ENCODE measurements at regions not wholly inside any gene's neighbourhood (a gene's known extent, or its start where the extent isn't known, plus 50 kb on each side); places are given as distances from the start of the nearest gene placed in this dataset.

DNA sequence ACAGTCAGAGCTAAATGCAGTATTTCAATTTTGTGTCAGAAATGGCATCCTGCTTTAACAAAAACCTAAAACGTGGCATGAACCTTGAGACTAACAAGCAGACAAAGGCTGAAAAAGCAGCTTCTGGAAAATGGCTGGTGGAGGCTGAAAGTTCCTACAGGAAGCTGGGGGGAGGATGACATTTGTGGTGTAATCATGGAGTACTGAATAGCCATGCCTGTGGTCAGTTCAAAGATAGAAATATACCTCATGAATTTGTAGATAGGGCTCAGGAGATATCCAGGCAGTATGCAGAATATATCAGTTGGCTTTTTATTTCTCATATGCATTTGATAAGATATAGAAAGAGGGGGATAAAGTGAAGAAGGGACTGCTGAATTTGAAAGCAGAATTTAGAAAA lies 181.7 kb downstream of the UQCRFS1 start:
- no peak for DNase-seq (ENCODE audit: low read depth in 2 of 2)
- TF ChIP-seq, protein P1, sequence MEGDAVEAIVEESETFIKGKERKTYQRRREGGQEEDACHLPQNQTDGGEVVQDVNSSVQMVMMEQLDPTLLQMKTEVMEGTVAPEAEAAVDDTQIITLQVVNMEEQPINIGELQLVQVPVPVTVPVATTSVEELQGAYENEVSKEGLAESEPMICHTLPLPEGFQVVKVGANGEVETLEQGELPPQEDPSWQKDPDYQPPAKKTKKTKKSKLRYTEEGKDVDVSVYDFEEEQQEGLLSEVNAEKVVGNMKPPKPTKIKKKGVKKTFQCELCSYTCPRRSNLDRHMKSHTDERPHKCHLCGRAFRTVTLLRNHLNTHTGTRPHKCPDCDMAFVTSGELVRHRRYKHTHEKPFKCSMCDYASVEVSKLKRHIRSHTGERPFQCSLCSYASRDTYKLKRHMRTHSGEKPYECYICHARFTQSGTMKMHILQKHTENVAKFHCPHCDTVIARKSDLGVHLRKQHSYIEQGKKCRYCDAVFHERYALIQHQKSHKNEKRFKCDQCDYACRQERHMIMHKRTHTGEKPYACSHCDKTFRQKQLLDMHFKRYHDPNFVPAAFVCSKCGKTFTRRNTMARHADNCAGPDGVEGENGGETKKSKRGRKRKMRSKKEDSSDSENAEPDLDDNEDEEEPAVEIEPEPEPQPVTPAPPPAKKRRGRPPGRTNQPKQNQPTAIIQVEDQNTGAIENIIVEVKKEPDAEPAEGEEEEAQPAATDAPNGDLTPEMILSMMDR (IDR thresholded peaks at IDR 0.05; ENCODE audit: low read depth, low read length): no peak
- no peak overlapping the region for H3K4me3 ChIP-seq (replicated peaks in 1 of 2; ENCODE audit: low read depth in 2 of 2, low read length in 2 of 2)

DNA sequence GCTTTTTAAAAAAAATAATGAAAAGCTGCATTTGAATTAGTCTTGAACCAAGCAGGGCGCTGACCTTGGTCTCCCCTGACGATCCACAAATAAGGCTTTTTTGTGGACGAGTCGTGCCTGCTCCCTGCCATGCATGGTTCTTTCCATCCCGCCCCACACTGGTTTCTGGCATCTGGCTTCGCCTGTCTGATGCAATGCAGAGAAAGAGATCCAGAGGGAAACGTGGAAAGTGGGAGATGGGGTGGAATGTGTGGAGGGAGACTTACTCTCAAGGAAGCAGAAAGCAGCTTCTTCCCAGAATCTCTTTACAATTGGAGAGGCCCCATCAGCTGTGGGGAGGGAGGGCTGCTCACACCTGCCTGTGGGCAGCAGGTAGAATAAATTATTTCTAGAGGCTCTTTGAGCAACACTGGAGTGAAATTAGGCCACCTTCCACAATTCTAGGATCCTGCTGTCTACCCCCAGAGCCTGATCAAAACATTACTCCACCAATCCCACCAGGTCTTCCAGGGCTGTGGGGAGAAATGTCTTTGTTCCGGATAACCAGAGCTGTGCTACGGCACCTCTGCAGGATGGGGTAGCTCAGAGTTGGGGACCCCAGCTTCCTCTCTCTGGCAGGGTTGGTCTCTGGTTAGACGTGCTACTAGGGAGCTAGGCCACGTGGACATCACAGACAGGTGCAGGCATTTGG lies 183.5 kb downstream of the UQCRFS1 start:
- TF ChIP-seq, protein P1 (IDR thresholded peaks at IDR 0.05; ENCODE audit: low read depth, low read length): no peak
- no peak overlapping the region for H3K4me3 ChIP-seq (replicated peaks in 1 of 2; ENCODE audit: low read depth in 2 of 2, low read length in 2 of 2)
- no peak for DNase-seq (ENCODE audit: low read depth in 2 of 2)

DNA sequence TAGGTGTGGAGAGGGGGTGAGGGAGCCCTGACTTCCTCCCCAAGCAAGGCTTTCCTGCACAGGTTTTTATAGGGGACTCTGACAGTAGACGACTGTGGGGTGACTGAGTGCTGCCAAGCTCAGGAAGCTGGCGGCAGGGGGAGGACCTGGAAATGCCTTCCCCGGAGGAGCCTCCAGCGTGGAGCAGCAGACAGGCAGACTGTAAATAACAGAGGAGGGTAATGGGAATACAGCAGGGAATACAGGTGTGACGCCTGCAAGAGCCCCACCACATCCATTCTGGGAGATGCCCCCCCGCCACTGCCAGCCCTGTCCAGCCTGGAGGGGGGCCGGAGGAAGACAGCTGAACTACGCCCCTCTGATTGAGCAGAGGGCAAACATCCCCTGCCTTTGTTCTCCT lies 190.4 kb downstream of the UQCRFS1 start:
- H3K4me3 ChIP-seq (replicated peaks in 1 of 2; ENCODE audit: low read depth in 2 of 2, low read length in 2 of 2): no peak overlapping the region
- TF ChIP-seq, protein P1 (IDR thresholded peaks at IDR 0.05; ENCODE audit: low read depth, low read length): no peak
- no peak for DNase-seq (ENCODE audit: low read depth in 2 of 2)

DNA sequence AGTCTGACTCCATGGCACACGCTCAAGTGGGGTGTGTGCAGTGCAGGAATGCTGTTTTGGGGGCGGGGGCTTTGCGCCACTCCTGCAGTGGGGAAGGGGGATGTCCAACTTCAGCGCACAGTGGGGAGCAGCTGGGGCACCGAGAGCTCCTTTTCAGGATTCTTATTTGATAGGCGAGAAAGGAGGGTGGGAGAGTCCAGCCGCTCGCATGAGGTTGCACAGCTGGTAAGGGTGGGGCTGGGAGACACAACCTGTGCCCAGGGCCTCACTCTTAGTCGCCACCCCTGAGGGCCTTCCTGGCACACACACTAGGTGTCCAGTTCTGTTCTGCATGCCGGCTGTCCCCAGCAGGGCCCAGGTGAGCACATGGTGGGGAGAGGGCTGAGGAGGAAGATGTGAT lies 190.8 kb downstream of the UQCRFS1 start:
- H3K4me3 ChIP-seq (replicated peaks in 1 of 2; ENCODE audit: low read depth in 2 of 2, low read length in 2 of 2): no peak overlapping the region
- DNase-seq (ENCODE audit: low read depth in 2 of 2): no peak
- TF ChIP-seq, protein P1 (IDR thresholded peaks at IDR 0.05; ENCODE audit: low read depth, low read length): no peak

DNA sequence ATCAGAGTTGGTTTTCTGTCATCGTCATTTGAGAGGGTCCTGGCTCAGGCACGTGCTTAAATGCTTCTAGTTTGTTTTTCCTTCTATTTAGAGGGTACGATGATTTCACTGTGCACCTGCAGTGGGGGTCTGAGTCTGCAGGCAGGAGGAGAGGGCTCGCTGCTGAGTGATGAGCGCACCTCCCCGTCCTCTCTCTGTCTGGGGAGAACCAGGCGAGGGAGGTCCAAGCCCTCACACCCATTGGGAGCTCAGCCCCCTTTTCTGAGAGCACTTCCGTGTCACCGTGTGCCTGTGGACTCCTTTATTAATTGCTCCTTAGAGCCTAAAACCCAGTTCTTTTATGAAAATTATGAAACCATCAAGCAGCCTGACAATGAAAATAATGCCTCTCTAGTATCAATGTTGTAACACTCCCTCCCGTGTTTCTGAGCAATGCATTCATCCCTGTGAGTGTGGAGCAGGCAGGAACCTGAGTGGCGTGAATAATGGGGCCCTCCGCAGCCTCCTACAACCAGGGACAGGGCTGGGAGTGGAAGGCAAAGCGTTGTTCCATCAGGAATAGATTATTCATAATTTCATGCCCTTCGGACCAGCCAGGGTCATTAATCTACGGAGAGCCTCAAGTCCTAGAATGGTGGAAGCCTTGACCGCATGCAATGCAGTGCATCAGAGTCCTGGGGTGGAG lies 191.6 kb downstream of the UQCRFS1 start:
- TF ChIP-seq, protein P1 (IDR thresholded peaks at IDR 0.05; ENCODE audit: low read depth, low read length): no peak
- DNase-seq (ENCODE audit: low read depth in 2 of 2): no peak
- no peak overlapping the region for H3K4me3 ChIP-seq (replicated peaks in 1 of 2; ENCODE audit: low read depth in 2 of 2, low read length in 2 of 2)

DNA sequence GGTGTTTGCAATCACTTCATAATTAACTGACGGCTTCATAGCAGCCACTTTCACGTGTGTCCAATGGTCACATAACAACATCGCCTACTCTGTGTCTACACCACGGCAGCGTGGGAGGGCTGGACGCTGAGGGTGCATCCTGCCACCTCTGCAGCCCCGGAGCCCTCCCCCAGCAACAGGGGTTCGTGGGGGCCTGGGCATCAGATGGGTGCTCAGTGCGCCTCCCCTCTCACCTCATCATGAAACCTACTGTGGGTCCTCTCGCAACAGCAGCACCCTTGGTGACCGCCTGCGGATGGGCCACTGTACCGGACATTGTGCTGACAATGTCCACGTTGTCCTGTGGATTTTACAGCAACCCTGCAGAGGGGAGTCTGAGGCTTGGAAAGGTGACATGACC lies 193.5 kb downstream of the UQCRFS1 start:
- DNase-seq (ENCODE audit: low read depth in 2 of 2): no peak
- no peak overlapping the region for H3K4me3 ChIP-seq (replicated peaks in 1 of 2; ENCODE audit: low read depth in 2 of 2, low read length in 2 of 2)
- TF ChIP-seq, protein P1 (IDR thresholded peaks at IDR 0.05; ENCODE audit: low read depth, low read length): no peak

All from cardiac fibroblast (primary cell).